H9 (cell line): ENCODE measurements at regions not wholly inside any gene's neighbourhood (a gene's known extent, or its start where the extent isn't known, plus 50 kb on each side); places are given as distances from the start of the nearest gene placed in this dataset.

Source experiments
- DNase-seq: peaks from one replicate; pipeline ENCODE4 v3.0.0-alpha.2; 2017
- H2AFZ ChIP-seq: one replicate; pipeline ENCODE4 v1.6.1; 2013; ENCODE audit warnings: mild to moderate bottlenecking, low read length, control low read depth, moderate library complexity
- H2AK5ac ChIP-seq: 2 replicates; pipeline ENCODE4 v1.6.1; 2013; ENCODE audit warnings: low read length, control low read depth, mixed read lengths; ENCODE audit not compliant: insufficient read length
- H2BK120ac ChIP-seq: one replicate; pipeline ENCODE4 v1.6.1; 2013; ENCODE audit warnings: low read depth, mild to moderate bottlenecking, low read length, control low read depth, inconsistent platforms; ENCODE audit not compliant: poor library complexity, severe bottlenecking
- H2BK12ac ChIP-seq: 2 replicates; pipeline ENCODE4 v1.6.1; 2013; ENCODE audit warnings: low read length, control low read depth, mixed read lengths, low read depth; ENCODE audit not compliant: insufficient read length
- H2BK15ac ChIP-seq: 2 replicates; pipeline ENCODE4 v1.6.1; 2013; ENCODE audit warnings: low read depth, low read length, control low read depth
- H2BK20ac ChIP-seq: one replicate; pipeline ENCODE4 v1.6.1; 2013; ENCODE audit warnings: low read depth, mild to moderate bottlenecking, low read length, control low read depth, inconsistent platforms; ENCODE audit not compliant: poor library complexity, severe bottlenecking
- H2BK5ac ChIP-seq: 2 replicates; pipeline ENCODE4 v1.6.1; 2013; ENCODE audit warnings: low read length, control low read depth, mixed read lengths; ENCODE audit not compliant: insufficient read length
- H3K14ac ChIP-seq: 2 replicates; pipeline ENCODE4 v1.6.1; 2013; ENCODE audit warnings: low read length, control low read depth; ENCODE audit not compliant: insufficient read depth
- H3K18ac ChIP-seq: 2 replicates; pipeline ENCODE4 v1.6.1; 2013; ENCODE audit warnings: low read depth, mild to moderate bottlenecking, mixed read lengths, low read length, control low read depth; ENCODE audit not compliant: insufficient read length
- H3K23ac ChIP-seq: 2 replicates; pipeline ENCODE4 v1.6.1; 2013; ENCODE audit warnings: low read length, control low read depth, mixed read lengths, low read depth; ENCODE audit not compliant: insufficient read length
- H3K23me2 ChIP-seq: 2 replicates; pipeline ENCODE4 v1.6.1; 2013; ENCODE audit warnings: low read depth, mild to moderate bottlenecking, mixed read lengths, low read length, control low read depth; ENCODE audit not compliant: insufficient read length, poor library complexity, severe bottlenecking
- H3K27ac ChIP-seq: 2 replicates; pipeline ENCODE4 v1.5.1; 2013; ENCODE audit warnings: low read length, control low read depth, mixed read lengths, low read depth; ENCODE audit not compliant: insufficient read length
- H3K27me3 ChIP-seq: 2 replicates; pipeline ENCODE4 v1.6.1; 2013; ENCODE audit warnings: low read length, control low read depth, inconsistent platforms; ENCODE audit not compliant: insufficient read depth
- H3K4ac ChIP-seq: 2 replicates; pipeline ENCODE4 v1.6.1; 2013; ENCODE audit warnings: low read depth, mild to moderate bottlenecking, control low read depth, inconsistent platforms, low read length, moderate library complexity
- H3K4me1 ChIP-seq: 2 replicates; pipeline ENCODE4 v1.6.1; 2013; ENCODE audit warnings: low read length, control low read depth, inconsistent platforms; ENCODE audit not compliant: insufficient read depth
- H3K4me2 ChIP-seq: 2 replicates; pipeline ENCODE4 v1.6.1; 2013; ENCODE audit warnings: low read length, control low read depth, mixed read lengths; ENCODE audit not compliant: insufficient read length, insufficient read depth
- H3K56ac ChIP-seq: 2 replicates; pipeline ENCODE4 v1.6.1; 2013; ENCODE audit warnings: low read depth, mild to moderate bottlenecking, mixed read lengths, low read length, control low read depth; ENCODE audit not compliant: insufficient read length
- H3K79me1 ChIP-seq: 2 replicates; pipeline ENCODE4 v1.6.1; 2013; ENCODE audit warnings: low read depth, mild to moderate bottlenecking, moderate library complexity, low read length, control low read depth, inconsistent platforms; ENCODE audit not compliant: insufficient read depth, poor library complexity, severe bottlenecking
- H3K79me2 ChIP-seq: 2 replicates; pipeline ENCODE4 v1.6.1; 2013; ENCODE audit warnings: low read length, control low read depth, inconsistent platforms; ENCODE audit not compliant: insufficient read depth
- H3K9ac ChIP-seq: 2 replicates; pipeline ENCODE4 v1.6.1; 2013; ENCODE audit warnings: low read length, control low read depth, mixed read lengths; ENCODE audit not compliant: insufficient read length; ENCODE audit errors: extremely low read depth
- H3K9me3 ChIP-seq: one replicate; pipeline ENCODE4 v1.6.1; 2013; ENCODE audit warnings: low read depth, low read length, inconsistent platforms; ENCODE audit not compliant: control insufficient read depth
- H3T11ph ChIP-seq: one replicate; pipeline ENCODE4 v1.6.1; 2013; ENCODE audit warnings: mild to moderate bottlenecking, low read length, control low read depth, inconsistent platforms
- H4K20me1 ChIP-seq: one replicate; pipeline ENCODE4 v1.6.1; 2013; ENCODE audit not compliant: control insufficient read depth, insufficient read length, insufficient read depth
- H4K5ac ChIP-seq: 2 replicates; pipeline ENCODE4 v1.6.1; 2013; ENCODE audit warnings: low read depth, mild to moderate bottlenecking, mixed read lengths, low read length, control low read depth; ENCODE audit not compliant: insufficient read length
- H4K8ac ChIP-seq: replicated peaks from 2 replicates; pipeline ENCODE4 v1.6.1; 2013; ENCODE audit warnings: low read length, control low read depth, mixed read lengths, low read depth; ENCODE audit not compliant: insufficient read length
- H4K91ac ChIP-seq: 2 replicates; pipeline ENCODE4 v1.6.1; 2013; ENCODE audit warnings: low read depth, mild to moderate bottlenecking, moderate library complexity, mixed read lengths, low read length, control low read depth; ENCODE audit not compliant: insufficient read length
- H3K27ac Mint-ChIP-seq, 3 experiments: 2 replicates in 2 of 3; 3 replicates in 1 of 3; pipeline ENCODE4 v1.8.0; 2020 to 2021; ENCODE audit warnings: mixed read lengths in 3 of 3, mild to moderate bottlenecking in 1 of 3, moderate library complexity in 1 of 3
- H3K27me3 Mint-ChIP-seq: 2 replicates; pipeline ENCODE4 v1.8.0; 2021; ENCODE audit warnings: low read depth, mild to moderate bottlenecking, moderate library complexity, mixed read lengths
- H3K36me3 Mint-ChIP-seq, 3 experiments: 2 replicates in 2 of 3; 3 replicates in 1 of 3; pipeline ENCODE4 v1.8.0; 2020 to 2021; ENCODE audit warnings: low read depth in 3 of 3, mixed read lengths in 3 of 3; ENCODE audit not compliant: insufficient read depth in 1 of 3
- H3K4me1 Mint-ChIP-seq, 2 experiments: 2 replicates each; pipeline ENCODE4 v1.8.0; 2020; ENCODE audit warnings: mixed read lengths in 2 of 2
- H3K4me3 Mint-ChIP-seq, 2 experiments: 2 replicates in 1 of 2; 3 replicates in 1 of 2; pipeline ENCODE4 v1.8.0; 2020 to 2021; ENCODE audit warnings: mild to moderate bottlenecking in 2 of 2, mixed read lengths in 2 of 2, moderate library complexity in 1 of 2
- H3K9me3 Mint-ChIP-seq, 2 experiments: 2 replicates in 1 of 2; 3 replicates in 1 of 2; pipeline ENCODE4 v1.8.0; 2020; ENCODE audit warnings: mild to moderate bottlenecking in 2 of 2, mixed read lengths in 2 of 2, moderate library complexity in 1 of 2
- CTCF ChIP-seq: fragments of 200-600 bp; sonication (generic); conservative IDR thresholded peaks from 3 replicates; pipeline ENCODE4 v1.8.0; 2021; ENCODE audit warnings: antibody characterized with exemption, mild to moderate bottlenecking
- WGBS: extraction: QIAGEN DNeasy Blood & Tissue Kit; methylation state at CpG from one replicate; pipeline ENCODE4 v1.1.7; 2013; ENCODE audit warnings: missing lambda C conversion rate, low lambda C conversion rate, mixed read lengths; ENCODE audit not compliant: insufficient read length; ENCODE audit errors: extremely low coverage; 5-methylcytosine and 5-hydroxymethylcytosine counted together

- Histone ChIP-seq H2BK120ac (no peak overlapping the region), H3K79me1 (no peaks in the 10 kb centered on the region), H3K4me1 (no peaks in the 10 kb centered on the region), H3K9me3 (no peaks in the 10 kb centered on the region), H3K27ac (no peak overlapping the region), H3K79me2 (no peaks in the 10 kb centered on the region), H4K20me1 (no peaks in the 10 kb centered on the region), H3K9ac (no peak overlapping the region), H4K91ac (no peak overlapping the region), H4K5ac (no peak overlapping the region), H3K4me2 (no peak overlapping the region), H2BK20ac (no peak overlapping the region), H3K23ac (no peak overlapping the region), H3T11ph (no peak overlapping the region), H2AFZ (no peak overlapping the region), H4K8ac (no peak overlapping the region), H3K18ac (no peak overlapping the region), H3K56ac (no peak overlapping the region), H3K23me2 (no peaks in the 10 kb centered on the region), H2BK12ac (no peak overlapping the region), H3K14ac (no peak overlapping the region), H3K27me3 (no peaks in the 10 kb centered on the region), H2BK5ac (no peak overlapping the region), H2BK15ac (no peak overlapping the region), H2AK5ac (no peak overlapping the region), H3K4ac (no peak overlapping the region)
- Mint-ChIP-seq H3K27me3 (peaks cover 9% of the 10 kb centered on the region), H3K4me1 (peaks cover 30% of the 10 kb centered on the region in 2 experiments), H3K36me3 (peaks cover 0 to 8% (median 3%) of the 10 kb centered on the region in 3 experiments; a peak in 2 of 7 replicates), H3K9me3 (peaks cover 5 to 8% of the 10 kb centered on the region in 2 experiments; a peak in 3 of 5 replicates), H3K4me3 (no peak overlapping the region), H3K27ac (no peak overlapping the region)
- TF ChIP-seq CTCF: no peak
- no CpG with 5 or more reads among the region's 6 CpGs for WGBS
- DNase-seq: no peak
Measured at GRCh38 chr6:90406142-90406794, 109.6 kb upstream of the BACH2 start.
